Colon (tissue), 2 donors: ENCODE measurements at regions not wholly inside any gene's neighbourhood (a gene's known extent, or its start where the extent isn't known, plus 50 kb on each side); places are given as distances from the start of the nearest gene placed in this dataset.

Experiments
- FAIRE-seq: peaks from 2 replicates; lab custom pipeline; 2012; peaks lifted over from hg19 to GRCh38; lab: Jason Lieb, UNC
- donor health status: control.
- donor health status: control.

GRCh38 chr2:136214307-136215200 is 96.6 kb upstream of the CXCR4 start:
- FAIRE-seq: no peak

DNA sequence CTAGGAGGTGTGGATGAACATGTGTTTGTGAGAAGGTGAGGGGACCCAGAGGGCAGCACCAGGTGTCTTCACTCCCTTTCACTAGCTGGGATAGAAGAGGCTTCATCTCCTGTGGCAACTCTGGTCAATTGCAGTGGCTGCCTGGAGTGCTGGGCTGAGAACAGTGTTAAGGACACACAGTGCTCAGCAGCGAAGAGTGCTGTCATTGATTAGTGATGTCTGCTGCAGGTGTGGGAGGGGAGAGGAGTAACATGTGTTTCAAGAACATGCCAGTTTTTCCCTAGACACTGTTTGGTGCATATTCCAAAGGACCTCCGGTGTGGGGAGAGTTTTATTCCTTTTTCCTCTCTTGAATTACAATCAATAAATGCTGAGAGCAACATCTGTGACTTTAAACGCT is 95.9 kb upstream of the CXCR4 start:
- no peak for FAIRE-seq

DNA sequence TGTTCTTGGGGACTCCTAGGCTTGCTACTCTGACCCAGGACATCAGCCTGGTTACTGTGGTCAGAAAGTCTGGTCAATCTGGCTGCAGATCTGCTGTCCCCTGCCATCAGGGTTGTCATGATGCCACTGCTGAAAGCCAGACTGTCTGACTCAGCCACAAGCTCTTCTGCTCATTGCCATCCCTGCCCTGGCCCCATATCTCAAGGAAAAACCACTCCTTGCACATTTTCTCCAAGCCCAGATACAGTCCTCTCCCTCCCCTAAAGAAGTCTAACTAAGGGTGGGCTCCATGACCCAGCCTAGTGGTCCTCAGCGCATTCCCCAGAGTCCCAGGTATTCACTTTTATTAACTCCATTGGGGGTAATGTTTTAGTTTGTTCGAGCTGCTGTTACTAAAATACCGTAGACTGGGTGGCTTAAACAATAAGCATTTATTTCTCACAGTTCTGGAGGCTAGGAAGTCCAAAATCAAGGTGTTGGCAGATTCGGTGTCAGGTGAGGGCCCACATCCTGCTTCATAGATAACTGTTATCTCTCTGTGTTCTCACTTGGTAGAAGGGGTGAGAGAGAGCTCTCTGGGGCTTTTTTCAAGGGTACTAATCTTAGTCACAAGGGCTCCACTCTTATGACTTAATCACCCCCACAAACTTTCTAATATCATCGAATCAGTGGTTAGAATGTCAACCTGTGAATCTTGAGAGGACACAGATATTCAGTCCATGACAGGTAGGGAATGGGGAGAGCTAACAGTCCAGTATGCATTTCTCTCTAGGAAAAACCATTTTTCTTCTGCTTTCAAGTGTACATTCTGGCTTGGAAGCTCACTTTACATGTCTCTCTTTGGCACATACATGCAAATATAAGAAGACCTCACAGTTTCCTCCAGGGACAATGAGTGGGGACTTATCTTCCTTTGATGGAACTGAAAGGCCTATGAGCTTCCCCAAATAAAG is 94.8 kb upstream of the CXCR4 start:
- FAIRE-seq: no peak

GRCh38 chr2:136211701-136212100 is 93.8 kb upstream of the CXCR4 start:
- FAIRE-seq: no peak

DNA sequence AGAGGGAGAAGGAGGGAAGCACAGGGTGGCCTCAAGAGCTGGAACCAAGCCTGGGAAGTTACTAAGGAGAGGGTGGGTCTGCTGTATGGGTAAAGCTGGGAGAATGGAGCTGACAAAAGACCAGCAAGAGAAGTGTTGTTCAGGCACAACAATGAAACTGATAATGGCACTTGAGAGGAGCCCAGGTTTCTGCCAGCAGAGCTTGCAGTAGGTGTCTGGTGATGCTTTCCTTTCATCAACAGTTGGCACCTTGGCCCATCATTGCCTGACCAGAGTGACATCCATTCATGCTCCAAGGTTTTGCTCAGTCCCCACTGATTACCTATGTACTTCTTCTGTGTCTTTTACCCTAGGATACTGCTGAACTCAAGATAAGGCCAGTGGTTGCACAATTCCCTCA is 92.9 kb upstream of the CXCR4 start:
- FAIRE-seq: no peak

DNA sequence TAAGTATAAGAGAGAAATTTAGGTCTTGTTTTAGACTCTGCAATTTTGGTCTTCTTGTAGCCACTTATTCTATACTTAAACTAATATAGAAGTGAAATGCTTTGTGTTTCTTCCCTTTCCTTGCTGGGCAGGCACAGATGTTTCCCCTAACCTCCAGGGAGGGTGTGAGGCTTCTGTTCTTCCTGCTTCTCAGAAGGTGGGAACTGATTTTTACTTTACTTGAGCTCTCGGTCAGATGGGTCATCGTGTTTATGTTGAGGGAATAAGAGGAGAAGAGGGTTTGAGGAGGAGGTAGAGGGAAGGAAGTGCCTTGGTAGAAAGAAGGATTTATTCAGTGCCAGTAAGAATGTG is 92.5 kb upstream of the CXCR4 start:
- FAIRE-seq: no peak

- FAIRE-seq: no peak
Measured at GRCh38 chr2:136209561-136210454, 91.9 kb upstream of the CXCR4 start.

- no peak for FAIRE-seq
Measured at GRCh38 chr2:136208682-136209420, 90.9 kb upstream of the CXCR4 start.

DNA sequence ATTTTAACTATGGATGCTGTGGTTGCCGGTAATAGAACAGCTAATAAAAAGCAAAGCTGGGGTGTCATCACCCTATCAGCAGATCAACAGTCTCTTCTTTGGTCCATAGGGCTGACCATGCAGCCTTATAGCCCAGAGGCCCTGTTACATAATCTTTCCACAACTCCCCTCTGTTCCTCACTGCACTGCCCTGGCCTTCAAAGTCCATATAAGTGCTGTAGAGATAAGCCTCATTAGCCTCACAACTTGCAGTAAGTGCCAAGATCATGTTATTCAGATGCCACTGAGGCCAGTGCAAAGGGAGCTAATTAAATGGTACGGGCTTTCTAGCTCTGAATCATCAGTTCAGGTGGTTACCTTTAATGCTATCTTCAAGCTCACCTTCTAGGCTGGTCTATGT is 89.7 kb upstream of the CXCR4 start:
- no peak for FAIRE-seq

DNA sequence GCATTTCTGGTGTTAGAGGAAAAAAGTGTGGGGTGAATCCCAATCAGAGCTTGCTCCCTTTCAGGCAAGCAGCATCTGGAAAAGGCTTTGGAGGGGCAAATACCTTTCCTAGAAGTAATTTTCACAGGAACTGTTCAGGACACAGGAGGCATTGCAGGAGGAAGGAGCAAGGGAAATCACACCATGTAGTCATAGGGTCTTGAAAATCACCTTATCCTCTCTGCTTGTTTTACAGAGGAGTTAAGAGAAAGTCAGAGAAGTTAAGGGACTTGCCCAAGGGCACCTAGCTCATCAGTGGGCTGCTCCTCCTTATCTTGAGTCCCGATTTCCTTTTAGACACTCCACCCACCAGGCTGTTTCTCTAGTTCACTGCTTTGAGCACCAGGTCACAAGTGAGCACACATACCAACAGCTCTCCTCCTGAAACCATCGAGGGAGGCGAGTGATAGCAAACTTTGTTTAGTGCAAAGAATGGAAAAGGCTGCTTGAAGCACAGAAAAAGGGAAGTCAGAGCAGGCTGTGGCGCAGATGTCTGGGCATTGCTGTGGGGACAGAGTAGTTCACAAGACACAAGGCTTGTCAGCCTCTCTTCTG is 89.2 kb upstream of the CXCR4 start:
- no peak for FAIRE-seq

- no peak for FAIRE-seq
Measured at GRCh38 chr2:136206613-136207012, 88.7 kb upstream of the CXCR4 start.

DNA sequence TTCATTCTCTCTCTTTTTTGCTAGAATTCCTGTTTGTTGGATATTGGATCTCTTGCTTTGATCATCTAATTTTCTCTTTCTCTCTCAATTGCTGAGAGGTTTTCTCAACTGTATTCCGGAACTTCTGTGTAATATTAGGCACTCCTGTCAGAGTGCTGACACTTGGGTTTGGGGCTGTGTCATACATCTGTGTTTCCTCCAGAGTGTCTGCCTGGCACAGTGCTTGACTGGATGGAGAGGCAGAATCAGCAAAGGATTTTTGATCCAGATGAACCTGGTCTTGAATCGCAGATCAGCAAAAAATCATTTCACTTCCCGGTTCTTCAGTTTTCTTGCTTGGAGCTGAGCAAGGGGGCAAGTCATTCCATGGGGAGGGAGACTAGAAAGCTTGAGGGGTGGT is 87.7 kb upstream of the CXCR4 start:
- no peak for FAIRE-seq

- no peak for FAIRE-seq
Measured at GRCh38 chr2:136204971-136205370, 87.0 kb upstream of the CXCR4 start.

- no peak for FAIRE-seq
Measured at GRCh38 chr2:136195226-136195625, 77.3 kb upstream of the CXCR4 start.

GRCh38 chr2:136191041-136191440 is 73.1 kb upstream of the CXCR4 start:
- no peak for FAIRE-seq

DNA sequence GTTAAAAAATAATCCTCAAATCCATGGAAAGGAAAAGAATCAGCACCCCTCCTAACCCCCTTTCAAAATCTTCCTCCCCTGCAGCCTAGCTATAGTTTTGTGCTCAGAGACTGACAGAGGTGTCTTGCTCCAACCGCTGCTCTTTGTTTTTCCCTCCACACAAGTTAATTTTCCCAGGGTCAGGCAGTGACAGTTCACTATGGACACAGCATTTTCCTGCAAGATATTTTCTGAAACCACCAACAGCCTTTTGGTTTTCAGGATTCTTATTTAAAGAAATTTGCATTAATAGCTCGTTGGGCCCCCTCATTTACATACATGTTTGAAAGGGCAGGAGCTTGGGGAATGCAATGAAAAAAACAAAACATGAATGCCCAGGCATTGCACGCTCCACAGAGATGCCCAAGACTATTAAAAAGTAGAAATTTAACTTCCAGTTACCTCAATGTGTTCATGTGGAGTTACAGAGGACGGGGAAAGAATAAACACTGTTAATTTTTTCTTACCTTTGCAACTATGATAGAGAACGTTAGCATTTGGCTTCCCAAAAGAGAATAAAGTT is 71.4 kb upstream of the CXCR4 start:
- no peak for FAIRE-seq

DNA sequence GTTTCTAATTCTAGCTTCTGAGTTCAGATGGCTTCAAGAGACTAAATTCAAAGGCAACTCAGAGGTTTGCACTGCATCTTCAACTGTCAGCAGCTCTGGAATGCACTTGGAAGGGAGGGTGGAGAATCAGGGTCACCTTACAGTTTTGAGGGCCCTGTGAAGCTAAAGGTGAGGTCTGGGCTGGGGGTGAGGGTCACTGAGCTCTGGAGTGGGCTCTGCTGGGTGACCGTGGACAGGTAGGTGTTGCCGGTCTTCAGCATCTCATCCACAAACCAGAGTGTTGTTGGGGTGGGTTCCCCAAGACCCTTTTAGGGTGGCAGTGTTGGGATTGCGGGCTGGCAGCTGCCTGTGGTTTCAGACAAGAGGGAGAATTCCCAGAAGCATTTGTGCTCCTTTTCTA is 70.1 kb upstream of the CXCR4 start:
- FAIRE-seq: no peak

DNA sequence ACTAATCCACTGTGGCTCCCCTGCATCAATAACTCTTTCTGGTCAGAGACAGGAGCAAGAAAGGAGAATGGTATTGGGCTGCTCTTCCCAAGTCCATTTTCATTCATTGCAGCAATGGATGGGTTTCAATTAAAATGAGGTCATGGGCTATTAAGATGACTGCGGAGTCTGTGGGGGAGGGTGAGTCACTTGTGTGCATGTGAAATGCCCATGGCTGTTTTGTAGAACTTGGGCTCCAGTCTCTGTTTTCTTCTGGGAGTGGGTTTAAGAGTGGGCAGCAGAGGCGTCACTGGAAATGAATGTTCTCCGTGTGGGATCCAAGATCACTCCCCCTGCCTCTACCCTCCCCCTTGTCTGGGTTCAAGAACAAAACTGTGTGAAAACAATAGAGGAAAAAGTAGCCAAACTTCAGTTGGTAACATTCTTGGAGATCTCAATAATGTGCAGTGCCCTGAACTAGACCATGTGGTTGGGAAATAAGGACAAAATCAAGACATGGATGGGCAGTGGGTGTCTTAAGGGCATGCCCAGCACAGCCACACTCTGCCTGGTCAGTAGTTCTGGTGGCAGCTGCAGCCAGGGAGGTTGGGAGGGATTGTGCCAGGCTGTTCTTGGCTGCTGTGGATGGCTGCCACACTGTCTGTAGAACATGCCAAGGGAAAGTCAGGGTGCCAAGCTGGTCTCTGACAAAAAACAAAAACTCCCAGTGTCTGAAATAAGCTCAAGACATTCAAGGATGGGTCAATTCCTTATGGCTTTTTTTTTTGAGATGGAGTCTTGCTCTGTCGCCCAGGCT is 68.2 kb upstream of the CXCR4 start:
- no peak for FAIRE-seq

- no peak for FAIRE-seq
Measured at GRCh38 chr2:136183097-136183496, 65.1 kb upstream of the CXCR4 start.

DNA sequence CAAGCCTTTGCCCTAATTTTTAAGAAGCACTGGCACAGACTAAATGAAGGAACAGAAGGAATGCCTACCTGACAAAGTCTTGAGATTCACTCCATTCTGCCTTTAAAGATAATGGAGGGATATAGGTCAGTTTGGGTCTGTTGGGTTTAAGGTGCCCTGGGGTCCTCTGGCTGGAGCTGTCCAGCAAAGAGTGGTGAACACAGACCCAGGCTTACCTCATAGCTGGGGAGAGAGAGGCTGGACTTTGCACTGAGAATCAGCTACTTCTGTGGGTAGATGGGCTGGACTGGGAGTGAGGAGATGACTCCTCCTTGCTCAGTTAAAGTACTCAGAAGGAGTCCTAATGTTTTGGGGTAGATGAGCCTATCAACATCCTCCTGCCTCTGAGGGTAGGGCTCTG is 64.4 kb upstream of the CXCR4 start:
- FAIRE-seq: no peak
